ENCODE measurements at regions not wholly inside any gene's neighbourhood (a gene's known extent, or its start where the extent isn't known, plus 50 kb on each side); places are given as distances from the start of the nearest gene placed in this dataset.

GRCh38 chr15:70199540-70200410, 102.1 kb upstream of the TLE3 start:
- 26 to 33% methylated on average over 15 to 18 of the region's 18 CpGs for WGBS, 2 donors

GRCh38 chr15:70199124-70199482, 101.4 kb upstream of the TLE3 start:
- TF ChIP-seq CTCF (IDR thresholded peaks at IDR 0.05) (no peak), POLR2A (IDR thresholded peaks at IDR 0.05) (no peak)
- H3K4me3 ChIP-seq (ENCODE audit: low read depth, poor library complexity, severe bottlenecking), result no peak overlapping the region
- DNase-seq (ENCODE audit: low spot score in 2 of 2), result peak in 1 of 2 donors; percentile 78
- intact Hi-C loops (cut with DNase I; ENCODE audit: low total_unique reads), result no loop called here
- 53 to 59% methylated on average over 4 of the region's 4 CpGs for WGBS, 2 donors

More at GRCh38 chr15:70199540-70200410, 102.1 kb upstream of the TLE3 start:
- no peak overlapping the region for H3K4me3 ChIP-seq (ENCODE audit: low read depth, poor library complexity, severe bottlenecking)
- peak; percentile 37 to 86 for DNase-seq (ENCODE audit: low spot score in 2 of 2)
- intact Hi-C loops (cut with DNase I; ENCODE audit: low total_unique reads), result no loop called here
- no peak for TF ChIP-seq CTCF (IDR thresholded peaks at IDR 0.05)
- TF ChIP-seq POLR2A (IDR thresholded peaks at IDR 0.05), result no peak

GRCh38 chr15:70198441-70199123, 100.9 kb upstream of the TLE3 start:
- H3K4me3 ChIP-seq (ENCODE audit: low read depth, poor library complexity, severe bottlenecking), result no peak overlapping the region
- WGBS, 2 donors, result 53 to 62% methylated on average over 5 to 6 of the region's 6 CpGs
- peak in 1 of 2 donors; percentile 83 for DNase-seq (ENCODE audit: low spot score in 2 of 2)
- intact Hi-C loops (cut with DNase I; ENCODE audit: low total_unique reads), result no loop called here
- TF ChIP-seq CTCF (IDR thresholded peaks at IDR 0.05), result no peak
- TF ChIP-seq POLR2A (IDR thresholded peaks at IDR 0.05), result no peak

GRCh38 chr15:70197945-70198361, 100.2 kb upstream of the TLE3 start:
- peak in 1 of 2 donors; percentile 83 for DNase-seq (ENCODE audit: low spot score in 2 of 2)
- intact Hi-C loops (cut with DNase I; ENCODE audit: low total_unique reads), result no loop called here
- TF ChIP-seq POLR2A (IDR thresholded peaks at IDR 0.05) (no peak), CTCF (IDR thresholded peaks at IDR 0.05) (no peak)
- no peak overlapping the region for H3K4me3 ChIP-seq (ENCODE audit: low read depth, poor library complexity, severe bottlenecking)
- 49 to 76% methylated on average over 9 of the region's 9 CpGs for WGBS, 2 donors

- DNase-seq (ENCODE audit: low spot score in 2 of 2), result no peak
- H3K4me3 ChIP-seq (ENCODE audit: low read depth, poor library complexity, severe bottlenecking), result no peak overlapping the region
- no peak for TF ChIP-seq CTCF (IDR thresholded peaks at IDR 0.05)
- TF ChIP-seq POLR2A (IDR thresholded peaks at IDR 0.05), result no peak
- 59 to 70% methylated on average over 10 of the region's 10 CpGs for WGBS, 2 donors
- intact Hi-C loops (cut with DNase I; ENCODE audit: low total_unique reads), result no loop called here
These were observed 99.7 kb upstream of the TLE3 start for GRCh38 chr15:70197318-70197944.
